GM12864 (cell line): ENCODE measurements at regions not wholly inside any gene's neighbourhood (a gene's known extent, or its start where the extent isn't known, plus 50 kb on each side); places are given as distances from the start of the nearest gene placed in this dataset.
"Not testable (repeated sequence)": the region's sequence is repeated elsewhere in the genome, so short reads cannot be mapped to it uniquely, and the experiment has no call there.

Experiments used
- DNase-seq: peaks from one replicate; pipeline ENCODE4 v3.0.0-alpha.2; 2011; ENCODE audit warnings: low read depth
- H3K4me3 ChIP-seq: 2 replicates; pipeline ENCODE4 v1.5.1; 2011; ENCODE audit warnings: mild to moderate bottlenecking, low read depth, low read length, control low read depth
- TF ChIP-seq, protein P1 (sequence below): IDR thresholded peaks from 2 replicates; pipeline ENCODE4 v1.5.1; 2011; ENCODE audit warnings: low read depth, mild to moderate bottlenecking, moderate library complexity, low read length, control low read depth, inconsistent platforms; ENCODE audit errors: missing control alignments

DNA sequence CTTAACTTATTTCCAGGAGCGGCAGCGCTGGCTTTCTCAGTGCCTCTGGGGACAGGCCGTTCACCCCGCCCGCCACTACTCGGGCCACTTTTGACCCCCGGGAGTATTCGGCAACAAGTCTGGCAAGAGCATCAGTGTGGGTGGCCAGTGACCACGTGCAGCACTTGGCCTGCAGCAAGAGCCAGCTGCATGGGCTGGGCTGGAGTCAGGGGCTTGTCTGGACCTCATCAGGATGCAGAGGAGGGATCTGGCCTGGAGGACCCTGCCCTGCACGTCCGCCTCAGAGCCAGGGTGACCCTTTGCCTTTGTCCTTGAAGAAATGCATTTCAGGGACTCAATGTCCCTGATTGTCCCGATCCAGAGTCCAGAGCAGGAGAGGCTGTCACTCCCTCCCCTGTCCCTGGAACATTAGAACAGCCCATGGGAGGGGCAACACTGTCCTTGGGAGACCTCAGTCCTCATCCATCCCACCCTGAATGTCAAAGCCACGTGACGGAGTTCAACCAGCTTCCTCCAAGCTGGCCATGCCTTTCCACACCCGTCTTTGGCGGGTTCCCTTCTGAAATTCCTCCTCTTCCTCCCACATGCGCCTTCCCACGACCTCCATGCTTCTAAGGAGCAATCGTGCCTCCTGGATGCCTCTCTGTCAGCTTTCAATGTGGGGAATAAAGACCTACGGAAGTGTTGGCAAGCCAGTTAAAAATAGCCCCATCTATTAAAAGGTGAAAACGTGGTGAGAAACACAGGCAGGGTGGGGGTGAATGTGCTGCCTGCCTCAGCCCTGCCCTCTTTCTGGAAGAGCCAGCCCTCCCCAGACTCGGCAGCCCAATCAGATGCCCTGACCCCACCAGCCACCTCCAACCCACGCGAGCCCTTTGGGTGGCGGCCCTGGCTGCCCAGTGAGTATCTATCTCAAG, 99.0 kb downstream of the OLFM1 start:
- DNase-seq = no peak

DNA sequence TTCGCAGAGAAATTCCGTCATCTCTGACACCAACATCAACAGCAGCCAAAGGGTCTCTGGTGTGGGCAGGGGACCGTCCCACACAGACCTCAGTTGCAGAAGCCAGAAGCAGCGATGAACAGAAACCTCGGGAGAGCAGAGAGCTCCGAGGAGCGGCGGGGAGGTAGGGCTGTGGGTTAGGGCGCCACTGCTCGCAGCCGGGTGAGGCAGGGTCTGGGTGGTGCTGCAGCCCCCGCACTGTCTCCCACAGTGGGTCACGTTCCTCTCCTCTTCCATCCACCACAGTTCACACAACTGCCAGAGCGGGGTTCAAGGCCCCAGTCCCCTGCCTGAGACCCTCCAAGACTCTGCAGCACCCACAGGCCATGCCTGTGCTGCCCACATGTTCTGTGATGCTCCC, 99.9 kb downstream of the OLFM1 start:
- TF ChIP-seq, protein P1, sequence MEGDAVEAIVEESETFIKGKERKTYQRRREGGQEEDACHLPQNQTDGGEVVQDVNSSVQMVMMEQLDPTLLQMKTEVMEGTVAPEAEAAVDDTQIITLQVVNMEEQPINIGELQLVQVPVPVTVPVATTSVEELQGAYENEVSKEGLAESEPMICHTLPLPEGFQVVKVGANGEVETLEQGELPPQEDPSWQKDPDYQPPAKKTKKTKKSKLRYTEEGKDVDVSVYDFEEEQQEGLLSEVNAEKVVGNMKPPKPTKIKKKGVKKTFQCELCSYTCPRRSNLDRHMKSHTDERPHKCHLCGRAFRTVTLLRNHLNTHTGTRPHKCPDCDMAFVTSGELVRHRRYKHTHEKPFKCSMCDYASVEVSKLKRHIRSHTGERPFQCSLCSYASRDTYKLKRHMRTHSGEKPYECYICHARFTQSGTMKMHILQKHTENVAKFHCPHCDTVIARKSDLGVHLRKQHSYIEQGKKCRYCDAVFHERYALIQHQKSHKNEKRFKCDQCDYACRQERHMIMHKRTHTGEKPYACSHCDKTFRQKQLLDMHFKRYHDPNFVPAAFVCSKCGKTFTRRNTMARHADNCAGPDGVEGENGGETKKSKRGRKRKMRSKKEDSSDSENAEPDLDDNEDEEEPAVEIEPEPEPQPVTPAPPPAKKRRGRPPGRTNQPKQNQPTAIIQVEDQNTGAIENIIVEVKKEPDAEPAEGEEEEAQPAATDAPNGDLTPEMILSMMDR = no peak
- no peak for DNase-seq
- no peak overlapping the region for H3K4me3 ChIP-seq

More for the DNA sequence above, 99.0 kb downstream of the OLFM1 start:
- TF ChIP-seq, protein P1 = no peak
- H3K4me3 ChIP-seq = no peak overlapping the region

DNA sequence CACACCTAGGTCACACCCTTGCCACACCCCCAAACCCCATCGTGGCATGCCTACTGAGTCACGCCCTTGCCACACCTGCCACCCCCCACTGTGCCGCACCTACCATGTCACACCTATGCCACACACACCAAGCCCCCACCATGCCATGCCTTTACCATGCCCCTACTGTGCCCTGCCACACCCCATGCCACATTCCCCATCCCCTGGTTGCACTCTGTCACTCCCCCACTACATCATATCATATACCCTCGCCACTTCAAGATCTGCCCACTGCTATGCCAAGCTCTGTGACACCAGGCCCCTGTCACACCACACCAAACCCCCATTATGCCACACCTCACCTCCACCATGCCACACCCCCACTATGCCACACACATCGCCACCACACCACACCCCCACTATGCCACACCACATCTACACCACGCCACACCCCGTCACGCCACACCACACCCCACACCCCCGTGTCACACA, 101.2 kb downstream of the OLFM1 start:
- TF ChIP-seq, protein P1 = no peak
- no peak for DNase-seq
- no peak overlapping the region for H3K4me3 ChIP-seq

DNA sequence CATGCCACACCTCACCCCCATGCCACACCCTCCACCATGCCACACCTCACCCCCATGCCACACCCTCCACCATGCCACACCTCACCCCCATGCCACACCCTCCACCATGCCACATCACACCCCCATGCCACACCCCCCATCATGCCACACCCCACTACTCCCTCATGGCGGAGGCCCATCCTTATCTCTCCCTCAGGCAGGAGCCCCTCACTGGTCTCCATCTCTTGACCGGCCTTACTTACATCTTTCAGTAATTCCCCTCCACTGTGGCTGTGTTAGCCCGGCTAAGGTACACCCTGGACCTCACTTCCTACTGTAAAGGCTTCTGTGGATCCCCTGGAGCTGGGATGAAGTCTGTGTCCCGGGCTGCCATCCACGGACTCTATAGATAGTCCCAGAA, 102.0 kb downstream of the OLFM1 start:
- TF ChIP-seq, protein P1 = no peak
- DNase-seq = no peak
- H3K4me3 ChIP-seq = no peak overlapping the region

DNA sequence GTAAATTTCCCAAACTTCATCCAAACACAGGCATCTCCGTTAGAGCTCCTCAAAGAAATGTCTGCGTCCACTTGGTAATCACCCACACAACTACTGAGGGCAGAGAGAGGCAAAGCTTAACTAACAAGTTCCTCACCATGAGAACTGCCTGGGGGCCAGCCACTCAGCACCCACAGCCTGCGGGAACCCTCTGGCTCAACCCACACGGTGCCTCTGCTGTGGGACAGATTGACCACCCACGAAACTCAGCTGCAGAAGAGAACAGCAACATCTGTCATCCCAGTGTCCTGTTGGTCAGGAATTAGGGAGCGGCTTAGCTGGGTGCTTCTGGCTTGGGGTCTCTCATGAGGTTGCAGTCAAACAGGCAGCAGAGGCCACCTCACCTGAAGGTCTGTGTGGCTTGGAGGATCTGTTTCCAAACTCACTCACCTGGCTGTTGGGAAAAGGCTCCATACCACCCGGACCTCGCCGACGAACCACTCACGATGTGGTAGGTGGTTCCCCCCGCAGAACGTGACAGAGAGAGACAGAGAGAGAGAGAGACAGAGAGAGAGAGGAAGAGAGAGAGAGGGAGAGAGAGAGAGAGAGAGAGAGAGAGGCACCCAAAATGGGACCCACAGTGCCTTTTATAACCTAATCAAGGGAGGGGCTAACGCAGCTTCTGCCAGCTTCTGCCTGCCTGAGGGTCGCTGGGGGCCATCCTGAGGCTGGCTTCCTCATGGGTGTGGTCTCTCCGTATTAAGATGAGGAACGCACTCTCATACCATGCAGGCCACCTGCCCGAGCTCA, 103.5 kb downstream of the OLFM1 start:
- no peak for DNase-seq
- TF ChIP-seq, protein P1 = no peak

DNA sequence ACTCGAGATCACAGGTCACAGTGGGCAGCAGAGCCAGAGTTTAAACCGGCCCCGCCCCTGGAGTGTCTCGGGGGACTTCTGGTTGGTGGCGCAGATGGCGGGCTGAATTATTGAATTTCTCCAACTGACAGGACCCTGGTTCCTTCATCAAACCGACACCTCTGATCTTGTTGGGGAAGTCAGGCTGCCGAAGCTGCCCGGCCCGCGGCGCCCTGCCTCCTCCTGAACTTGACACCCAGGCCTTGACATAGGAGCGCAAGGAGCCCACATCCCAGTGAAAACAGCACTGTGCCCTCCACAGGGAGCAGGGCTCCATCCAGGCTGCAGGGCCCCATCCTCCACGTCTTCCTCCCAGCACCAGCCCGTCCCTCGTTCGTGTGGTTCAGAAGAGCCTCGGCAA, 105.2 kb downstream of the OLFM1 start:
- TF ChIP-seq, protein P1 = no peak
- no peak overlapping the region for H3K4me3 ChIP-seq
- no peak for DNase-seq

More for the DNA sequence above, 103.5 kb downstream of the OLFM1 start:
- no peak overlapping the region for H3K4me3 ChIP-seq

DNA sequence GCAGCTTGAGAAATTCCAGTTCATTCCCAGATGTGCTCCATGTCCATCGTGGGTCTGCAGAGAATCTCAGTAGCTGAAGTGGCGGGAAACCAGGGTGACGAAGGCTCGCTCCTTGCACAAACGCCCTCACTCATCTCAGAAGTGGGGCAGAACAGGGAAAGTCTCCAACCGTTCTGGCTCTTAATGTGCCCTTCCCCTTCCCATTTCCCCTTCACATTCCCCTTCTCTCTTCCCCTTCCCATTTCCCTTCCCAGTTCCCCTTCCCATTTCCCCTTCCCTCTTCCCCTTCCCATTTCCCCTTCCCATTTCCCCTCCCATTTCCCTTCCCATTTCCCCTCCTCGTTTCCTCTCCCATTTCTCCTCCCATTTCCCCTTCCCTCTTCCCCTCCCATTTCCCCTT, 108.5 kb downstream of the OLFM1 start:
- H3K4me3 ChIP-seq, DNase-seq: not testable (repeated sequence)
